ENCODE measurements at regions not wholly inside any gene's neighbourhood (a gene's known extent, or its start where the extent isn't known, plus 50 kb on each side); places are given as distances from the start of the nearest gene placed in this dataset.

DNA sequence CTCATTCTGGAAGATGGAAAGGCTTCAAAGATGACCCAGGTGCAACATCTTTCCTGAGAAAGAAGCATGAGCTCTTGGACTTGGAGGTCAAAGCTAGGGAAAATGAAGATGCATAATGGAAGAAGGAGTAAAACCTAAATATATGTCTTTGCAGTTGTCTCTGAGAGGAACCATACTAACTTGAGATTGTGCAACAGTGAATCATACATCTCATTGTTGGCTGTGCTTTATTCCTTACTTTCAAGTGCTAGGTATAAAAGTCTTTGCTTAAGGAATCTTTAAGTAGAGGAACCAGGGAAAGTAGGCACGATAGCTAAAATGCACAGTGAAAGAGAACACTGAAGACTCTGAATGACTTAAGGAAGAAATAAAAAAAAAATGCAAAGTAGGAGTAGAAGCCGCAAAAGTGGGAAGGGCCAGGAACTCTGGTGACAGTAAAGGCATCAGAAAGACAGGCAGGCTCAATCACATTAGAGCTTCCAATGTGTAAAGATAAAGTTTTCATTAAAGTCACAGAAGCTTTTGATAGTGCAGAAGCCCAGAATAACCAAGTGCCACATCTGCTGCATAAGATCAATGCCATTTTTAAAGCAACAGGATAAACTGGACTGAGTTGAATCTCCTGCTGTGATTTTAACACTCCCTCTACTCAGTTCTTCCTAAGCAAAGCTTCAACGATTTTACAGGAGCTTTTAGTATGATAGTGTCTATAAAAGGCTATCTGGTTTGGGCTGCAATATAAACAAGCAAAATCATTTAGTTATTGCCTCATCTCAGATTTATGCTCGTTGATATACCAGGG lies 432.3 kb upstream of the EDIL3 start:
- TF ChIP-seq, protein P1, sequence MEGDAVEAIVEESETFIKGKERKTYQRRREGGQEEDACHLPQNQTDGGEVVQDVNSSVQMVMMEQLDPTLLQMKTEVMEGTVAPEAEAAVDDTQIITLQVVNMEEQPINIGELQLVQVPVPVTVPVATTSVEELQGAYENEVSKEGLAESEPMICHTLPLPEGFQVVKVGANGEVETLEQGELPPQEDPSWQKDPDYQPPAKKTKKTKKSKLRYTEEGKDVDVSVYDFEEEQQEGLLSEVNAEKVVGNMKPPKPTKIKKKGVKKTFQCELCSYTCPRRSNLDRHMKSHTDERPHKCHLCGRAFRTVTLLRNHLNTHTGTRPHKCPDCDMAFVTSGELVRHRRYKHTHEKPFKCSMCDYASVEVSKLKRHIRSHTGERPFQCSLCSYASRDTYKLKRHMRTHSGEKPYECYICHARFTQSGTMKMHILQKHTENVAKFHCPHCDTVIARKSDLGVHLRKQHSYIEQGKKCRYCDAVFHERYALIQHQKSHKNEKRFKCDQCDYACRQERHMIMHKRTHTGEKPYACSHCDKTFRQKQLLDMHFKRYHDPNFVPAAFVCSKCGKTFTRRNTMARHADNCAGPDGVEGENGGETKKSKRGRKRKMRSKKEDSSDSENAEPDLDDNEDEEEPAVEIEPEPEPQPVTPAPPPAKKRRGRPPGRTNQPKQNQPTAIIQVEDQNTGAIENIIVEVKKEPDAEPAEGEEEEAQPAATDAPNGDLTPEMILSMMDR (IDR thresholded peaks at IDR 0.05 in 2 of 3, conservative IDR thresholded peaks at IDR 0.05 in 1 of 3; ENCODE audit: borderline replicate concordance in 1 of 3, insufficient read depth in 1 of 3, low read depth in 2 of 3, low read length in 2 of 3) = no peak
- no peak for TF ChIP-seq POLR2A (IDR thresholded peaks at IDR 0.05; ENCODE audit: borderline replicate concordance, extremely low read depth, insufficient read depth, insufficient read length)
- TF ChIP-seq EGR1 (IDR thresholded peaks at IDR 0.05; ENCODE audit: low read depth) = no peak
- TF ChIP-seq, protein P2, sequence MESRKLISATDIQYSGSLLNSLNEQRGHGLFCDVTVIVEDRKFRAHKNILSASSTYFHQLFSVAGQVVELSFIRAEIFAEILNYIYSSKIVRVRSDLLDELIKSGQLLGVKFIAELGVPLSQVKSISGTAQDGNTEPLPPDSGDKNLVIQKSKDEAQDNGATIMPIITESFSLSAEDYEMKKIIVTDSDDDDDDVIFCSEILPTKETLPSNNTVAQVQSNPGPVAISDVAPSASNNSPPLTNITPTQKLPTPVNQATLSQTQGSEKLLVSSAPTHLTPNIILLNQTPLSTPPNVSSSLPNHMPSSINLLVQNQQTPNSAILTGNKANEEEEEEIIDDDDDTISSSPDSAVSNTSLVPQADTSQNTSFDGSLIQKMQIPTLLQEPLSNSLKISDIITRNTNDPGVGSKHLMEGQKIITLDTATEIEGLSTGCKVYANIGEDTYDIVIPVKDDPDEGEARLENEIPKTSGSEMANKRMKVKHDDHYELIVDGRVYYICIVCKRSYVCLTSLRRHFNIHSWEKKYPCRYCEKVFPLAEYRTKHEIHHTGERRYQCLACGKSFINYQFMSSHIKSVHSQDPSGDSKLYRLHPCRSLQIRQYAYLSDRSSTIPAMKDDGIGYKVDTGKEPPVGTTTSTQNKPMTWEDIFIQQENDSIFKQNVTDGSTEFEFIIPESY (IDR thresholded peaks at IDR 0.05; ENCODE audit: extremely low read depth, insufficient replicate concordance, low read length) = no peak
- no peak for TF ChIP-seq SP1 (IDR thresholded peaks at IDR 0.05; ENCODE audit: low read depth)
- no peak for TF ChIP-seq EZH2phosphoT487 (IDR thresholded peaks at IDR 0.05; ENCODE audit: borderline replicate concordance)
- TF ChIP-seq EZH2 (IDR thresholded peaks at IDR 0.05) = no peak
- TF ChIP-seq SIN3A (IDR thresholded peaks at IDR 0.05; ENCODE audit: low read depth) = no peak
- TF ChIP-seq, protein P3, sequence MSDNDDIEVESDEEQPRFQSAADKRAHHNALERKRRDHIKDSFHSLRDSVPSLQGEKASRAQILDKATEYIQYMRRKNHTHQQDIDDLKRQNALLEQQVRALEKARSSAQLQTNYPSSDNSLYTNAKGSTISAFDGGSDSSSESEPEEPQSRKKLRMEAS (IDR thresholded peaks at IDR 0.05) = no peak
- TF ChIP-seq CEBPB (IDR thresholded peaks at IDR 0.05; ENCODE audit: low read depth) = no peak
- no peak for TF ChIP-seq YY1 (IDR thresholded peaks at IDR 0.05; ENCODE audit: extremely low read depth, insufficient replicate concordance, low read depth, low read length)
- TF ChIP-seq JUND (IDR thresholded peaks at IDR 0.05) = no peak

All from HCT116 (cell line).